PC-3 (cell line): ENCODE measurements at regions not wholly inside any gene's neighbourhood (a gene's known extent, or its start where the extent isn't known, plus 50 kb on each side); places are given as distances from the start of the nearest gene placed in this dataset.

Experiments used
- EZH2 ChIP-seq: fragments of 300-600 bp; sonication (generic); IDR thresholded peaks from one replicate; pipeline ENCODE4 v1.6.1; 2017; ENCODE audit warnings: antibody characterized with exemption, mild to moderate bottlenecking, low read length; ENCODE audit not compliant: unreplicated experiment
- EZH2phosphoT487 ChIP-seq: fragments of 300-600 bp; sonication (generic); IDR thresholded peaks from 2 replicates; pipeline ENCODE4 v1.6.1; 2018; ENCODE audit warnings: mild to moderate bottlenecking, antibody characterized with exemption, low read length, borderline replicate concordance
- TF ChIP-seq, protein P1 (sequence below): fragments of 300-600 bp; sonication (generic); conservative IDR thresholded peaks from 2 replicates; pipeline ENCODE4 v1.5.1; 2017; ENCODE audit warnings: antibody characterized with exemption, low read depth, mild to moderate bottlenecking, low read length

DNA sequence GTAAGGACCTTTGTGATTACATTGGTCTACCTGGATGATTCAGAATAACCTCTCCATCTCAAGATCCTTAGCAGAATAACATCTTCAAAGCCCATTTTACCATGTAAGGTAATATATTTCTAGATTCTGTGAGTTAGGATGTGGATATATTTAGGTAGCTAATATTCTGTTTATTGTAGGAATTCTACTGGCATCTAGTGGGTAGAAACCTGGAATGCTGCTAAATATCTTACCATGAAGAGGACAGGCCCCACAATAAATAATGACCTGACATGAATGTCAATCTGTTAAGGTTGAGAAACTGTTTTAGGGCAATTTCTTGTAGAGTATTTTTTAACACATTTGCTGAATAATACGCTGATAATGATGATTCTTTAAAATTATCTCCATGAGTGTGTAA, 426.8 kb downstream of the MAN2A1 start:
- TF ChIP-seq, protein P1, sequence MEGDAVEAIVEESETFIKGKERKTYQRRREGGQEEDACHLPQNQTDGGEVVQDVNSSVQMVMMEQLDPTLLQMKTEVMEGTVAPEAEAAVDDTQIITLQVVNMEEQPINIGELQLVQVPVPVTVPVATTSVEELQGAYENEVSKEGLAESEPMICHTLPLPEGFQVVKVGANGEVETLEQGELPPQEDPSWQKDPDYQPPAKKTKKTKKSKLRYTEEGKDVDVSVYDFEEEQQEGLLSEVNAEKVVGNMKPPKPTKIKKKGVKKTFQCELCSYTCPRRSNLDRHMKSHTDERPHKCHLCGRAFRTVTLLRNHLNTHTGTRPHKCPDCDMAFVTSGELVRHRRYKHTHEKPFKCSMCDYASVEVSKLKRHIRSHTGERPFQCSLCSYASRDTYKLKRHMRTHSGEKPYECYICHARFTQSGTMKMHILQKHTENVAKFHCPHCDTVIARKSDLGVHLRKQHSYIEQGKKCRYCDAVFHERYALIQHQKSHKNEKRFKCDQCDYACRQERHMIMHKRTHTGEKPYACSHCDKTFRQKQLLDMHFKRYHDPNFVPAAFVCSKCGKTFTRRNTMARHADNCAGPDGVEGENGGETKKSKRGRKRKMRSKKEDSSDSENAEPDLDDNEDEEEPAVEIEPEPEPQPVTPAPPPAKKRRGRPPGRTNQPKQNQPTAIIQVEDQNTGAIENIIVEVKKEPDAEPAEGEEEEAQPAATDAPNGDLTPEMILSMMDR, result no peak
- TF ChIP-seq EZH2phosphoT487, result no peak
- TF ChIP-seq EZH2, result no peak
